GM18861 (cell line): ENCODE measurements at regions not wholly inside any gene's neighbourhood (a gene's known extent, or its start where the extent isn't known, plus 50 kb on each side); places are given as distances from the start of the nearest gene placed in this dataset.
A peak's percentile ranks its signal among the peaks of the same experiment; 100 is the strongest.
"Not testable (repeated sequence)": the region's sequence is repeated elsewhere in the genome, so short reads cannot be mapped to it uniquely, and the experiment has no call there.

ENCODE experiments used
- ATAC-seq: cut with Tn5 transposase; IDR thresholded peaks from one replicate; pipeline ENCODE4 v1.9.1; 2021; ENCODE audit not compliant: unreplicated experiment

DNA sequence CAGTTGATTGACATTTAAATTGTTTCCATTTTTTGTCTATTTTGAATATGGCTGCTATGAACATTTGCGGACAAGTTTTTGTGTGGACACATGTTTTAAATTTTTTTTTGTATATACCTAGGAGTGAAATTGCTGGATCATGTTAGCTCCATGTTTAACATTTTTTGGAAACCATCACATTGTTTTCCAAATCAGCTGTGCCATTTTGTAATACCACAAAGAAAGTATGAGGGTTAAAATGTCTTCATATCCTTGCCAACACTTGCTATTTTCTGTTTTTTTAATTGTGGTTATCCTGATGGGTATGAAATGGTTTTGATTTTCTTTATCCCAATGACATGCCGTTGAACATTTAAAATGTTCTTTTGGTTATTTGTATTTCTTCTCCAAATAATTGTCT is 52.1 kb downstream of the CARTPT start:
- no peak for ATAC-seq

DNA sequence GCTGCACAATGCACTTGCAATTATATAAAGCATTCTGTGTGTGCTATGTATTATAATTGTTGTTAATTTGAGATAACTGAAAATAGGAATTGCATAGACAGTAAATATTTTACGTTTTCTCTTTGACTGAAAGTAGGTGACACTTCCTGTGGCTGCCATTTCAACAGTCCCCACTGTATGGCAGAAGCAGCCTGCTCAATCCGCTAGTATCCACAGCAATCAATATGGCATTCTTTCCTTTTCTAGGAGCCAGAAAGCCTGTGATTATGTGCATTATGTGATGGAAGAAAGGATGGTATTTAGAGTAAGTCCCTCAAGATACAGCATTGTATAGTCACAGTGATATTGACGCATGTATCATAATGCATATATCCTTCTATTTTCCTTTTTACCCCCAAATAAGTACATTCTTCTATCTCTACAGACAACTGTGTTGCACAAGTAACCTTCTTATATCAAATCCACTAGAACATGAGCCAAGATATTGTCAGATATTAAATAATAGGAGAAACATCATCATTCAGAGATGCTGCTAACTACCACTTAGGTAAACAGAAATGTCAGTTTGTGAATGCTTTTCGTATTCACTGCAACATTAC is 59.7 kb downstream of the CARTPT start:
- no peak for ATAC-seq

- no peak for ATAC-seq
Measured at GRCh38 chr5:71780597-71780996, 61.5 kb downstream of the CARTPT start.

DNA sequence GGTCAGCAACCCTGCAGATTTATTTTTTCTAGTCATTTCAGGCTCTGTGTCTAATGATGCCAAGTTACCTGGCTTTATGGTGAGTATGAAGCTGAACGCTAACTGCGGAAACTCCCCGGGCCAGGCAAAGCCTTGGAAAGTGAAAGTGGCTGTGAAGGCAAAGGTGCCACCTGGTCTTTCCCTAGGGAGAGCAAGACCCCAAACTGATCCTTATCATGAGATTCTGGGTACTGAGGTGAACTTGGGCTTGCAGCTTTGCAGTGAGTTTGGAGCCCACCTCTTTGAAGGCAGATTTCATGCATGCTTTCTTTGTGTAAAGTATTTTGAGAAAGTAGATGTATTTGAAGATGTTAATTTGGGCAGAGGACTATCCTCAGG is 63.3 kb downstream of the CARTPT start:
- ATAC-seq = peak; percentile 25

GRCh38 chr5:71782771-71783770 is 64.0 kb downstream of the CARTPT start:
- peak; percentile 99 for ATAC-seq

GRCh38 chr5:71783891-71784290 is 64.8 kb downstream of the CARTPT start:
- no peak for ATAC-seq

- ATAC-seq = no peak
Measured at GRCh38 chr5:71786337-71787055, 67.4 kb downstream of the CARTPT start.

- ATAC-seq = no peak
Measured at GRCh38 chr5:71788794-71789193, 69.7 kb downstream of the CARTPT start.

- no peak for ATAC-seq
Measured at GRCh38 chr5:71789746-71790145, 70.7 kb downstream of the CARTPT start.

- ATAC-seq = no peak
Measured at GRCh38 chr5:71790433-71790832, 71.4 kb downstream of the CARTPT start.

GRCh38 chr5:71792041-71792440 is 73.0 kb downstream of the CARTPT start:
- ATAC-seq = not testable (repeated sequence)

GRCh38 chr5:71794061-71794695 is 75.1 kb downstream of the CARTPT start:
- no peak for ATAC-seq

DNA sequence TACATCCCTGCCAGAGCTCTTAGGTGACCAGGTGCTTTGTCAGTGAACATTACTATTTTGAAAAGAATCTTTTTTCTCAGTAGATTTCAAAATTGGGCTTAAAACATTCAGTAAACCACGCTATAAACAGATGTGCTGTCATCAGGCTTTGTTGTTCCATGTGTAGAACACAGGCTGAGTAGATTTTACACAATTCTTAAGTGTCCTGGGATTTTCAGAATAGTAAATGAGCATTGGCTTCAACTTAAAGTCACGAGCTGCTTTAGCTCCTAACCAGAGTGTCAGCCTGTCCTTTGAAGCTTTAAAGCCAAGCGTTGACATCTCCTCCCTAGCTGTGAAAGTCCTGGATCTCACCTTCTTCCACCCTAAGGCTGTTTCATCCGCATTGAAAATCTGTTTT is 83.6 kb downstream of the CARTPT start:
- no peak for ATAC-seq

DNA sequence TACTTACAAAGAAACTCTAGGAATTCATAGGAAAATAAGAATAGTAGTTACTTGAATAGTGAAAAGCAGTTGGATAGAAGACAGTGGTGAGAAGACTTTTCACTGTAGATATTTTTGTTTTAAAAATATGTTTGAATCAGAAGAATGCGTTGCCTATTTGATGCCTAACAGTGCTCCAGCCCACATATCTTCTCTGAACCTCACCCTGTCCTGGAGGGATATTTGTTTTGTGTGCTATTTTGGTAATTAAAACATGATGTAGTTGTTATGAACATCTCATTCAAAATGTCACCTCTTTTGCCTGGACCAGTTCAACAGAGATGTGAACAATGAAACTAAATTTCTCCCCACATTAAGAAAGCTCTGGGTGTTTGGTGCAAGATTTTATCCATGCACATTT is 87.6 kb downstream of the CARTPT start:
- no peak for ATAC-seq

GRCh38 chr5:71807909-71808308 is 88.8 kb downstream of the CARTPT start:
- ATAC-seq = no peak

DNA sequence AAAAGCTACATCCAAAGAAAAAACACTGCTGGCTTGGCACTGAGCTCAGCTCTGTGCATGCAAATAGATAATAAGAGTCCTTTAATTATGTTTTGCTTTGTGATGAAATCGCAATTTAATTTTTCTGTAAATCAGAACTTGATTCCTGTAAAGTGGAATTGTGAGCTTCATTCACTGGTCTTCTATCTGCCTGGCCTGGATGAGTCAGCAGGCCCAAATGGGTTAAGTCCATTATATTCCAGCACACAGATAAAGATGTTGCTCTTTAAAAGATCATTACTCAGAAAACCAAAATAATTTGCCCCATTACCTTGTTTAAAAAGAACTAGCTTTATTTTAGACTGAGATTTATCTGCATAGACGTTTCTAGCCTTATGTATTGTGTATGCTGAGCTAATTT is 90.4 kb downstream of the CARTPT start:
- ATAC-seq = no peak

DNA sequence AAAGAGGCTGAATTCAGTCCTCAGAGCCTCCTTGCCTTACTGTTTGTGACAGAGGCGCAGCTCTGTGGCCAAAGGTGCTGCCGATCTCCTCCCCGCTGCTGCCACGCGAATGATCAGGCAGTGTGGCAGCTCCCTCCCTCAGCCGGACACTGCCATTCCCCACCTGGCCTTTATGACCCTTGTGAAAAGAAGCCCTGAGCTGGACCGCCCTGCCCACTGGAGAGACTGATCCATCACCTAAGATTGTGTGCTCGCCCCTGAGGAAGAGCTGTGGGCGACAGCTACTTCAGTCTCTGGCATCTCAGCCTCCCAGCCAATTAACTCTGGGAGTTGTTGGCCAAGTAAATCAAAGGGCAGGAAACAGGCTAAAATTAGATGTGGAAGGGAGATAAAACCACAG is 90.9 kb downstream of the CARTPT start:
- ATAC-seq = no peak

DNA sequence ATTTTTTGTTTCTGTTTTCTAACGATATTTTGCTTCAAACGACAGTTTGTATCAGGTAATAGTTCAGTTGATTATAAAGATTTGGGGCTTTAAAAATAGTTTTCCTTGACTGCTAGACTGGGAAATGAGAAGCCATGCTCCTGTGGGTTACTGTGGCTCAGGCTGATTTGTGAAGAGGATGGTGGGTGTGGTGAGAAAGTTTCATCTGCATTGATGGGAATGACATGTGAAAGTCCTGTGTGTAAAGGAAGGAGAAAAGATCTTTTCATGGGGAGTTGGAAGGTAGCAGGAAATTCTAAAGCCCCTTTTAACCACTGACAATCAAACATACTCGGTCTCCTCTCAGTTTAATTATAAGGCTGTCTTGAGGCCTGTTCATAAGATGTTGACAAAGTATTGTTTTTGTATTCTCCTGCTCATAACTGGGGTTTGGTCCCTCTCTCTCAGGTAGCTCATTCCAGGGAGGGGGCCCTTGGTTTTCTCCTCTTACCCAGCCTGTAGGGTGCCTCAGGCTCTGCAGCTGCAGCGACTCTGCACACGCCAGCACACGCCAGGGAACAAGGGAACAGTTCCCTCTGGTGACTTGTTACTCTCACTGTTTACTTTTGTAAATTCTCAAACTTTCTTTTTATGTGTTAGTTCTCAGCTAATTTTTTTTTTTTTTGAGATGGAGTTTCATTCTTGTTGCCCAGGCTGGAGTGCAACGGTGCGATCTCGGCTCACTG is 91.6 kb downstream of the CARTPT start:
- no peak for ATAC-seq

DNA sequence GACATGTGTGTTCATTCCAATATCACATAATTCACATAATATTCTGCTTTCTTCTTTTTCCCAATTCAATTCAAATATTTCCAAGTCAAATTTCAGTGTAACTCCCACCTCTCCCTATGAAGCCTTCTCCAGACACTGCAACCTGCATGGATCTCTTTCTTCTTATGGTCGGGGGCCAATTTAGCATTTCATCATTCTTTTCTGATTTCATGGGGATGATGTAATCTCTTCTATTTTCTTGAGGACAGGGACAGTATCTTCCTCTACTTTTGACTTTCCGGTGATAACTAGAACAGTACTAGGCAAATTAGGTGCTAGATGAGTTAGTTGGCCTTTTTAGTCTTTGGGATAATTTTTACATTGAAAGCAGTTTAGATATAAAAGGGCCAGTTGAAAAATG is 92.7 kb downstream of the CARTPT start:
- no peak for ATAC-seq

- no peak for ATAC-seq
Measured at GRCh38 chr5:71816307-71816706, 97.2 kb downstream of the CARTPT start.

DNA sequence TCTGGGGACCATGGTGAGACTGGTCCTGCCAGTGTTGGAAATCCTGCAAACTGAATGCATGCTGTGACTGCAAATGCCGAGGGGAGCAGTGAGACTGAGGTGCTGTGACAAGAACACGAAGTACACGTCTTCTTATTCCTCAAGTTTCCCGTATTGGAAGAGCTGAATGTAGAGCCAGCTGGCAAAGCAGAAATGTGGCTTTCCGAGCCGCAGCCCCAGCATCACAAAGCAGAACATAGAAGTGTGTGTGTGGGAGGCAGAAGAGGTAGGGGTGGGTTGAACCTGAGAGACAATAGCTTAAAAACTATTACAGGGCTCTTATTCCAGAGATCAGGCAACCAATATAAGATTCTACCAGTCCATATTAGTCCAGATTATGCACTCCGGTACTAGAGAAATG is 98.8 kb downstream of the CARTPT start:
- ATAC-seq = no peak
